Suprapubic skin (tissue), 4 donors: ENCODE measurements at regions not wholly inside any gene's neighbourhood (a gene's known extent, or its start where the extent isn't known, plus 50 kb on each side); places are given as distances from the start of the nearest gene placed in this dataset.
"Not testable (repeated sequence)": the region's sequence is repeated elsewhere in the genome, so short reads cannot be mapped to it uniquely, and the experiment has no call there.

Experiments used
- DNase-seq, 2 donors: peaks; one replicate each; pipeline ENCODE4 v3.0.0-alpha.2; 2019; ENCODE audit warnings: low spot score in 2 of 2
- H3K27ac ChIP-seq: fragments of 200-600 bp; sonication (generic); one replicate; pipeline ENCODE4 v1.5.1; 2019
- H3K27me3 ChIP-seq: fragments of 200-600 bp; sonication (generic); one replicate; pipeline ENCODE4 v1.5.1; 2019
- H3K36me3 ChIP-seq: fragments of 200-600 bp; sonication (generic); one replicate; pipeline ENCODE4 v1.5.1; 2019
- H3K4me1 ChIP-seq: fragments of 200-600 bp; sonication (generic); one replicate; pipeline ENCODE4 v1.5.1; 2019
- H3K4me3 ChIP-seq: fragments of 200-600 bp; sonication (generic); one replicate; pipeline ENCODE4 v1.5.1; 2019; ENCODE audit warnings: mild to moderate bottlenecking
- H3K9me3 ChIP-seq: fragments of 200-600 bp; sonication (generic); one replicate; pipeline ENCODE4 v1.5.1; 2019
- CTCF ChIP-seq, 2 donors: fragments of 200-600 bp in 1 of 2; fragments of 450-650 bp in 1 of 2; sonication (generic) in 1 of 2; IDR thresholded peaks; one replicate each; pipeline ENCODE4 v1.5.1; 2016 to 2019; ENCODE audit warnings: antibody characterized with exemption in 2 of 2, mild to moderate bottlenecking in 1 of 2, moderate library complexity in 1 of 2
- EP300 ChIP-seq: sonication (generic); formaldehyde crosslinking; IDR thresholded peaks from one replicate; pipeline ENCODE4 v1.6.1; 2017; ENCODE audit warnings: antibody characterized with exemption
- POLR2A ChIP-seq, 2 donors: fragments of 450-650 bp; IDR thresholded peaks; one replicate each; pipeline ENCODE4 v1.6.1; 2017; ENCODE audit warnings: antibody characterized with exemption in 2 of 2, mild to moderate bottlenecking in 2 of 2, moderate library complexity in 2 of 2
- POLR2AphosphoS5 ChIP-seq, 3 donors: sonication (generic); formaldehyde crosslinking; IDR thresholded peaks; one replicate each; pipeline ENCODE4 v1.6.1; 2017; ENCODE audit warnings: antibody characterized with exemption in 3 of 3
- WGBS: methylation state at CpG from one replicate; pipeline ENCODE4 v1.1.5; 2018; 5-methylcytosine and 5-hydroxymethylcytosine counted together

- Histone ChIP-seq H3K4me3 (no peak overlapping the region), H3K27ac (no peak overlapping the region), H3K4me1 (no peaks in the 10 kb centered on the region), H3K9me3 (no peaks in the 10 kb centered on the region), H3K27me3 (no peaks in the 10 kb centered on the region), H3K36me3 (no peaks in the 10 kb centered on the region)
- WGBS: 20% methylated on average over 2 of the region's 2 CpGs
- no peak for DNase-seq
- TF ChIP-seq POLR2A (IDR thresholded peaks at IDR 0.05): no peak
- no peak for TF ChIP-seq CTCF (IDR thresholded peaks at IDR 0.05)
- TF ChIP-seq POLR2AphosphoS5 (IDR thresholded peaks at IDR 0.05): no peak
- no peak for TF ChIP-seq EP300
Measured at GRCh38 chr1:241447031-241447644, 72.4 kb downstream of the FH start.

- Histone ChIP-seq H3K36me3 (no peaks in the 10 kb centered on the region), H3K4me3 (no peak overlapping the region), H3K9me3 (no peaks in the 10 kb centered on the region), H3K4me1 (no peaks in the 10 kb centered on the region), H3K27ac (no peak overlapping the region), H3K27me3 (no peaks in the 10 kb centered on the region)
- 29% methylated on average over 3 of the region's 3 CpGs for WGBS
- TF ChIP-seq POLR2AphosphoS5 (IDR thresholded peaks at IDR 0.05) (no peak), POLR2A (IDR thresholded peaks at IDR 0.05) (no peak), CTCF (IDR thresholded peaks at IDR 0.05) (no peak), EP300 (no peak)
- no peak for DNase-seq
Measured at GRCh38 chr1:241444836-241445235, 74.7 kb downstream of the FH start.

- no peak for TF ChIP-seq POLR2A (IDR thresholded peaks at IDR 0.05)
- no peak for TF ChIP-seq CTCF (IDR thresholded peaks at IDR 0.05)
- TF ChIP-seq EP300: no peak
- TF ChIP-seq POLR2AphosphoS5 (IDR thresholded peaks at IDR 0.05): no peak
- H3K36me3 ChIP-seq: no peaks in the 10 kb centered on the region
- H3K4me3 ChIP-seq: no peak overlapping the region
- H3K27me3 ChIP-seq: no peaks in the 10 kb centered on the region
- no peak overlapping the region for H3K27ac ChIP-seq
- whole genome bisulfite sequencing: 93% methylated on average over 2 of the region's 2 CpGs
- DNase-seq: no peak
- no peaks in the 10 kb centered on the region for H3K4me1 ChIP-seq
- H3K9me3 ChIP-seq: no peaks in the 10 kb centered on the region
Measured at GRCh38 chr1:241443561-241443960, 76.0 kb downstream of the FH start.

- H3K27me3 ChIP-seq: no peaks in the 10 kb centered on the region
- no peak overlapping the region for H3K4me3 ChIP-seq
- no peak for DNase-seq
- H3K4me1 ChIP-seq: no peaks in the 10 kb centered on the region
- H3K9me3 ChIP-seq: no peaks in the 10 kb centered on the region
- TF ChIP-seq CTCF (IDR thresholded peaks at IDR 0.05): no peak
- TF ChIP-seq EP300: no peak
- no peak for TF ChIP-seq POLR2AphosphoS5 (IDR thresholded peaks at IDR 0.05)
- TF ChIP-seq POLR2A (IDR thresholded peaks at IDR 0.05): no peak
- H3K27ac ChIP-seq: no peak overlapping the region
- H3K36me3 ChIP-seq: no peaks in the 10 kb centered on the region
- 88% methylated on average over 4 of the region's 4 CpGs for WGBS
Measured at GRCh38 chr1:241442686-241443085, 76.9 kb downstream of the FH start.

- H3K9me3 ChIP-seq: no peaks in the 10 kb centered on the region
- no peaks in the 10 kb centered on the region for H3K4me1 ChIP-seq
- H3K27ac ChIP-seq: no peak overlapping the region
- H3K36me3 ChIP-seq: no peaks in the 10 kb centered on the region
- H3K27me3 ChIP-seq: no peaks in the 10 kb centered on the region
- 50% methylated on average over 2 of the region's 2 CpGs for WGBS
- DNase-seq: no peak
- no peak overlapping the region for H3K4me3 ChIP-seq
- no peak for TF ChIP-seq CTCF (IDR thresholded peaks at IDR 0.05)
- TF ChIP-seq POLR2A (IDR thresholded peaks at IDR 0.05): no peak
- TF ChIP-seq POLR2AphosphoS5 (IDR thresholded peaks at IDR 0.05): no peak
- no peak for TF ChIP-seq EP300
Measured at GRCh38 chr1:241440904-241441303, 78.7 kb downstream of the FH start.

GRCh38 chr1:241438686-241439085, 80.9 kb downstream of the FH start:
- H3K9me3 ChIP-seq, H3K4me3 ChIP-seq, H3K27ac ChIP-seq, H3K27me3 ChIP-seq, H3K36me3 ChIP-seq, DNase-seq, H3K4me1 ChIP-seq: not testable (repeated sequence)
- WGBS: 71% methylated on average over 2 of the region's 2 CpGs
